K562 (cell line): ENCODE measurements at regions not wholly inside any gene's neighbourhood (a gene's known extent, or its start where the extent isn't known, plus 50 kb on each side); places are given as distances from the start of the nearest gene placed in this dataset.
"Not testable (repeated sequence)": the region's sequence is repeated elsewhere in the genome, so short reads cannot be mapped to it uniquely, and the experiment has no call there.

ENCODE experiments used
- CBX2 ChIP-seq: fragments of 200-600 bp; sonication (generic); IDR thresholded peaks from one replicate; pipeline ENCODE4 v1.6.1; 2012; ENCODE audit warnings: mild to moderate bottlenecking, low read length, inconsistent platforms; ENCODE audit not compliant: insufficient read depth, poor library complexity, severe bottlenecking
- KDM1A ChIP-seq, 2 experiments: fragments of 450-650 bp; IDR thresholded peaks; 2 replicates each; pipeline ENCODE4 v1.6.1; 2016; ENCODE audit warnings: mild to moderate bottlenecking in 2 of 2
- NBN ChIP-seq: fragments of 450-650 bp; IDR thresholded peaks from 2 replicates; pipeline ENCODE4 v1.6.1; 2016; ENCODE audit warnings: low read depth, mild to moderate bottlenecking
- NCOA6 ChIP-seq: fragments of 450-650 bp; IDR thresholded peaks from 2 replicates; pipeline ENCODE4 v1.6.1; 2017; ENCODE audit warnings: mild to moderate bottlenecking
- POLR2A ChIP-seq: fragments of 450-650 bp; conservative IDR thresholded peaks from 2 replicates; pipeline ENCODE4 v1.6.1; 2016
- POLR2AphosphoS5 ChIP-seq: IDR thresholded peaks from 2 replicates; pipeline ENCODE4 v1.6.1; 2011; ENCODE audit warnings: mild to moderate bottlenecking, low read depth, low read length, moderate library complexity; ENCODE audit not compliant: control insufficient read depth, insufficient read depth
- TEAD4 ChIP-seq, 2 experiments: sonication (generic) in 1 of 2; formaldehyde crosslinking in 1 of 2; IDR thresholded peaks; 2 replicates each; pipeline versions ENCODE4 v1.6.1 to v1.8.0; 2012 to 2022; ENCODE audit warnings: borderline replicate concordance in 1 of 2, inconsistent platforms in 1 of 2, low read length in 1 of 2, mild to moderate bottlenecking in 1 of 2, missing genetic modification reagents in 1 of 2
- ZSCAN29 ChIP-seq: fragments of 450-650 bp; IDR thresholded peaks from 2 replicates; pipeline ENCODE4 v1.6.1; 2017
- TF ChIP-seq, protein P1 (sequence below), 2 experiments: fragments of 450-650 bp; IDR thresholded peaks; 2 replicates each; pipeline ENCODE4 v1.6.1; 2016
- TF ChIP-seq, protein P2 (sequence below), 3 experiments: IDR thresholded peaks in 2 of 3; conservative IDR thresholded peaks in 1 of 3; 2 replicates each; pipeline ENCODE4 v1.5.1; 2011 to 2012; ENCODE audit warnings: low read length in 3 of 3, mild to moderate bottlenecking in 3 of 3, control low read depth in 2 of 3, improper control_type of control experiment in 1 of 3, inconsistent platforms in 1 of 3, low read depth in 1 of 3, mixed read lengths in 1 of 3, moderate library complexity in 1 of 3; ENCODE audit not compliant: insufficient read depth in 2 of 3
- TF ChIP-seq, protein P3 (sequence below): IDR thresholded peaks from 2 replicates; pipeline ENCODE4 v1.6.1; 2016; ENCODE audit warnings: missing genetic modification characterization, missing compliant biosample characterization

DNA sequence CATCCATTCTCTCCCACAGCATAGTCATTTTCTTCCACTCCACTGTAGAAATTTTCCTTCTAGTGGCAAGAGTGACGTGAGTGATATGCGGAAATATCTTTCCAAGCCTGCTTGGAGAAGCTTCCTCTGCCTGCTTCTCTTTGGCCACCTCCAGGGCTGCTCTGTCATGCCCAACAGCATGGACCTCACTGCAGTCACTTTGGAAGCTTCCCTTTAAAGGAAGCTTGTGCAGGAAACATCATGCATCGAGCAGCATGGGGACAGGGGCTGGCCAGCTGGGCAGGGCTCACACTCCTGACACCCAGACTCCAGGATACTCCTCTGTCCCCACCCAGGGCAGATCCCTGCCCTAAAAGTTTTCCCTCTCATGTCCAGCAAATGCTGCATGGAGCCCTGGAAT lies 241.6 kb downstream of the ANKRD30B start:
- not testable (repeated sequence) for TF ChIP-seq NCOA6; NBN; KDM1A (IDR thresholded peaks at IDR 0.05); POLR2AphosphoS5; ZSCAN29; POLR2A; TEAD4 (IDR thresholded peaks at IDR 0.05; ENCODE audit: low read length); TEAD4 (CRISPR knock-in tag; IDR thresholded peaks at IDR 0.05; ENCODE audit: borderline replicate concordance); CBX2
- TF ChIP-seq, protein P1, sequence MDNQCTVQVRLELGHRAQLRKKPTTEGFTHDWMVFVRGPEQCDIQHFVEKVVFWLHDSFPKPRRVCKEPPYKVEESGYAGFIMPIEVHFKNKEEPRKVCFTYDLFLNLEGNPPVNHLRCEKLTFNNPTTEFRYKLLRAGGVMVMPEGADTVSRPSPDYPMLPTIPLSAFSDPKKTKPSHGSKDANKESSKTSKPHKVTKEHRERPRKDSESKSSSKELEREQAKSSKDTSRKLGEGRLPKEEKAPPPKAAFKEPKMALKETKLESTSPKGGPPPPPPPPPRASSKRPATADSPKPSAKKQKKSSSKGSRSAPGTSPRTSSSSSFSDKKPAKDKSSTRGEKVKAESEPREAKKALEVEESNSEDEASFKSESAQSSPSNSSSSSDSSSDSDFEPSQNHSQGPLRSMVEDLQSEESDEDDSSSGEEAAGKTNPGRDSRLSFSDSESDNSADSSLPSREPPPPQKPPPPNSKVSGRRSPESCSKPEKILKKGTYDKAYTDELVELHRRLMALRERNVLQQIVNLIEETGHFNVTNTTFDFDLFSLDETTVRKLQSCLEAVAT (IDR thresholded peaks at IDR 0.05), result not testable (repeated sequence)
- TF ChIP-seq, protein P2, sequence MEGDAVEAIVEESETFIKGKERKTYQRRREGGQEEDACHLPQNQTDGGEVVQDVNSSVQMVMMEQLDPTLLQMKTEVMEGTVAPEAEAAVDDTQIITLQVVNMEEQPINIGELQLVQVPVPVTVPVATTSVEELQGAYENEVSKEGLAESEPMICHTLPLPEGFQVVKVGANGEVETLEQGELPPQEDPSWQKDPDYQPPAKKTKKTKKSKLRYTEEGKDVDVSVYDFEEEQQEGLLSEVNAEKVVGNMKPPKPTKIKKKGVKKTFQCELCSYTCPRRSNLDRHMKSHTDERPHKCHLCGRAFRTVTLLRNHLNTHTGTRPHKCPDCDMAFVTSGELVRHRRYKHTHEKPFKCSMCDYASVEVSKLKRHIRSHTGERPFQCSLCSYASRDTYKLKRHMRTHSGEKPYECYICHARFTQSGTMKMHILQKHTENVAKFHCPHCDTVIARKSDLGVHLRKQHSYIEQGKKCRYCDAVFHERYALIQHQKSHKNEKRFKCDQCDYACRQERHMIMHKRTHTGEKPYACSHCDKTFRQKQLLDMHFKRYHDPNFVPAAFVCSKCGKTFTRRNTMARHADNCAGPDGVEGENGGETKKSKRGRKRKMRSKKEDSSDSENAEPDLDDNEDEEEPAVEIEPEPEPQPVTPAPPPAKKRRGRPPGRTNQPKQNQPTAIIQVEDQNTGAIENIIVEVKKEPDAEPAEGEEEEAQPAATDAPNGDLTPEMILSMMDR (IDR thresholded peaks at IDR 0.05 in 2 of 3, conservative IDR thresholded peaks at IDR 0.05 in 1 of 3; ENCODE audit: insufficient read depth in 2 of 3, low read depth in 1 of 3, low read length in 3 of 3), result not testable (repeated sequence)
- TF ChIP-seq, protein P3, sequence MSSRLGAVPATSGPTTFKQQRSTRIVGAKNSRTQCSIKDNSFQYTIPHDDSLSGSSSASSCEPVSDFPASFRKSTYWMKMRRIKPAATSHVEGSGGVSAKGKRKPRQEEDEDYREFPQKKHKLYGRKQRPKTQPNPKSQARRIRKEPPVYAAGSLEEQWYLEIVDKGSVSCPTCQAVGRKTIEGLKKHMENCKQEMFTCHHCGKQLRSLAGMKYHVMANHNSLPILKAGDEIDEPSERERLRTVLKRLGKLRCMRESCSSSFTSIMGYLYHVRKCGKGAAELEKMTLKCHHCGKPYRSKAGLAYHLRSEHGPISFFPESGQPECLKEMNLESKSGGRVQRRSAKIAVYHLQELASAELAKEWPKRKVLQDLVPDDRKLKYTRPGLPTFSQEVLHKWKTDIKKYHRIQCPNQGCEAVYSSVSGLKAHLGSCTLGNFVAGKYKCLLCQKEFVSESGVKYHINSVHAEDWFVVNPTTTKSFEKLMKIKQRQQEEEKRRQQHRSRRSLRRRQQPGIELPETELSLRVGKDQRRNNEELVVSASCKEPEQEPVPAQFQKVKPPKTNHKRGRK, result not testable (repeated sequence)
